DMS153 treated with DMSO at 0.1 percent for 48 hours (cell line): ENCODE measurements at regions not wholly inside any gene's neighbourhood (a gene's known extent, or its start where the extent isn't known, plus 50 kb on each side); places are given as distances from the start of the nearest gene placed in this dataset.
"Not testable (repeated sequence)": the region's sequence is repeated elsewhere in the genome, so short reads cannot be mapped to it uniquely, and the experiment has no call there.

Experiments used
- DNase-seq: peaks from one replicate; lab custom pipeline; 2025; ENCODE audit not compliant: unreplicated experiment; lab: John Stamatoyannopoulos, UW

DNA sequence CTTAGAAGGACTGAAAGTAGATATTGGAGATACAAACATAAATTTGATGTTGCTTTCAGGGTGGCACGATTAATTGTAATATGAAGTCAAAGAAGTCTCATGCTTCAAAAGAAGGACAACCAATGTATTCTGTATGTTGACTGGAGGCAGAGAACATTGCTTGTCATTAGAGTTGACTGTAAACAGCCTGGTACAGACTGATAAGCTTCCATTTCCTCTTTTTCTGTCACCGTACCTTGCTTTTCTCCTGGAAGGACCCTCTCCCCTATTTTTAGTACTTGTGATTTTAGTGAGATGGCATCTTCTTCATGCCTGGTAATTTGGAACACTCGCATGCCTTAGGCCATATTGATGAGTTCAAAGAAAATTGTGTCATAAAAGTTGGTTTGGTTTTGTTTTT, 809.4 kb downstream of the PRELID2 start:
- DNase-seq: no peak

GRCh38 chr5:145015146-145015545, 820.0 kb downstream of the PRELID2 start:
- DNase-seq: no peak

- DNase-seq: no peak
Observed at GRCh38 chr5:145014109-145014508, 821.0 kb downstream of the PRELID2 start.

DNA sequence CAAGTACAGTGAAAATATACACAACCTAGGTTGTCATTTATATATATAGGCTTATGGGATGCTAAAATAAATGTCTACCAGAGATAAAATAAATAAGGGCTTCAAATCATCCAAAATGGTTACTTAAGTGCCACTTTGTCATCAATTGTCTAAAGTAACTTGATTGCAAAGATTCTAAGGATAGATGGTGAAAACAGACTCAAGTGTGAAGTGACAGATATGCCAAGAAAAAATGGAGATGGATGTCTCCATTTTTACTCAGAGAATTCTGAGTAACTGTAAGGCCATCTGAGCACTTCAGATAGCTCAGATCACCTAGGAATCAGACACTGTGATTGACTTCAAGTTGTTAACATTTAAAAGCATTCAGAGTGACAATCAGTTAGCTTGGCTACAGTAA, 824.3 kb downstream of the PRELID2 start:
- no peak for DNase-seq

DNA sequence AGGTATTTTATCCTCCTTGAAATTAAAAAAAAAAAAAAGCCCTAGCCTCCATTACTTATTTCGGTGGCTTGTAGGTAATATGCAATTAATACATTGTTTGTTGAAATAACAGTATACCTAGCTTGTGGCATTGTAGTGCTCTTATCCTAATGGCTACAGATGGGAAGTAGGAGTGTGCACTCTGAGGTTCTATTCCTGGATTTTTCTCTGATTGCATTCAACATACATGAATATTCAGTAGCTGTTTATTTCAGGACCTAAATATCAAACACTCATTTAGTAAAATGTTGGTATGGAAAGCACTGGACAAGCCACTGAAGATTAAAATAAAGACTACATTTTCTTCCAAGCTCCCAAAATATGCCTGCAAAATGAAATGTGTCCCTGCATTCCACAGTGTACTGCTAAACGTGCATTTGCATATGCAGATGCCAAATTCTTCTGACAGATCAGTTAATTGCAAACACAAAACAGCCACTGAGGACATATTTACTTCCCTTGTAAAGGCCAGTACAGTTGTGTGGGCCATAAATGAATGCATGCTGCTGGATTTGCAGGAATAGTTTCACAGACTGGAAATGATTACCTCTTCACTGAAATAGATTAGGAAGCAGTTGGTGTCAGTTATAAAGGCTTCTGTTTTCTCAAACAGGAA, 826.1 kb downstream of the PRELID2 start:
- DNase-seq: no peak

- DNase-seq: not testable (repeated sequence)
Observed at GRCh38 chr5:144994356-144994755, 823.7 kb downstream of the KCTD16 start.

DNA sequence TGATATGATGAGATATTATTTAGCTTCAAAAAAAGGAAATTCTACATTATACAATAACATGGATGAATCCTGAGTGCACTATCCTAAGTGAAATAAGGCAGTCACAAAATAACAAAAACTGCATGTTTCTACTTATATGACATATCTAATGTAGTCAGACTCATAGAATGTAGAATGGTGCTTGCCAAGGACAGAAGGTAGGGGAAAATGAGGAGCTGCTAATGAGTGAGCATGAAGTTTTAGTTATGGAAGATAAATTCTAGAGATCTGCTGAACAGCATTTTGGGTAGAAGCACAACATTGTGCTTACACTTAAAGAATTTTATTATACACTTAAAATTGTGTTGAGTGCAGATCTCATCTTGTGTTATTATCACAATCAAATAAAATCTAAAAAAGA, 812.4 kb downstream of the KCTD16 start:
- no peak for DNase-seq

DNA sequence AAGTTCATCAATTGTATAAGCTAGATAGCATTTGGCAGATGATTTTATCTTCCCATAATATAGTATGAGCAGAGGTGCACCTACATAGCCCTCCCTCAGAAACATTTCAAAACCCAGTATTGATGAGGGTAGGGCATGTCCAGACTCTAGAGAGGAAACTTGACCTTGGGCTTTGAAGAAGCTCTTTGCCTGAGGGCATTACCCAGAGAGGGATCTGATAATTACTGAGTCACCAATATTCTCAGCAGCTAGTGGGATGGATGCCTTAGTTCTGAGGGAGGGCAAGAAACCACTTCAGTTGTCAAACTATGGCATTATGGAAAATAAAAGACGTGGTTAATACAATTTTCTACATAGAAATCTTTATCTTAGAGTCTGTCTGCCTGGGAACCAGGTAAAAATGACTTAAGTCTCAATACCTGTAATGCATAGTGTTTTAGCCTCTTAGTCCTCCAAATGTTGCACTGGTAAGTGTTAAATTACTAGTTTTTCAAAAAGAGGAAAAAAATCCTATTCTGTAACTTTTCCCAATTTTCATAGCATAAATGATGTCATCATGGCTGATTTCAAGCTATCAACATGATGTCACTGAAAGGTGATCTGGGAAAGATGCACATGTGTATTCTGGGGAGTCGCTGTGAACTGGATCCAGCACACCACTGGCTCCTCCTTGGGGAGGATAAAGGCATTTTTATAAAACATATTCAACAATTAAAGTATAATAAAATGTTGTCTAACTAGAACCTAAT, 809.0 kb downstream of the KCTD16 start:
- DNase-seq: no peak

- DNase-seq: no peak
Observed at GRCh38 chr5:144972317-144972716, 801.6 kb downstream of the KCTD16 start.

- DNase-seq: no peak
Observed at GRCh38 chr5:144971108-144971850, 800.6 kb downstream of the KCTD16 start.

- DNase-seq: no peak
Observed at GRCh38 chr5:144960296-144960695, 789.6 kb downstream of the KCTD16 start.

- DNase-seq: no peak
Observed at GRCh38 chr5:144958002-144958401, 787.3 kb downstream of the KCTD16 start.

DNA sequence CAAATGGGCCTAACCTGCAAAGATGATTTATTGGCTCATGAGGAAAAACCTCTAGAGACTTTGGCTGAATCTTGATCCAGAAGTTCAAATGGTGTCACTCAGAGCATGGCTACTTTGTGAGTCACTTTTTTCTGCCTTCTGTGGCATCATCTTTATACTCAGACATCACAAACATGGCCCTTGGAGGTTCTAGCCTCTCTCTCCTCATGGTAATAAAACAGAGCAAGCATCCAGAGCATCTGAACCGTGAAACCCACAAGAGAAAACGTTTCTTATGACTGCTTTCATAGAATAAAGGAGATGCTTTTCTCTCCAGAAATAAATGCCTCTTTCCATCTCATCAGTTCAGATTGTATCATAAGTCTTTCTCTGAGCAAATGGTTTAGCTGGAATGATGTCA, 780.3 kb downstream of the KCTD16 start:
- DNase-seq: no peak

DNA sequence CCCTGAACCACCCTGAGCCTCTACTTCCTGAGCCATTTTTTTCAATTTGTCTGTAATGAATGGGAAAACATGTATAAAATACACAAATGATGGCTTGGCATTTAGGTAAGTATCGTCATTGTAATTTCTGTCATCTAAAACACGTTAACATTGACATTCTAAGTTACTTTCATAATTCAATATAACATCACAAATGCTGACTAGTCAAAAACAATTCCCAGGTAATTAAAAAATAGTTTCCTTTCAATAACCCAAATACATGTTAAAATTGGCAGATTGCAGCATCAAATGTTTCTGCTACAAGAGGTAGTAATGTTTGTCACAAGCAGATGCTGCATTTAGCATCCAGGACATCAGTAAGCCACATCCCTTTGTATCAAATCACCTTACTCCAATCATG, 776.4 kb downstream of the KCTD16 start:
- DNase-seq: no peak

DNA sequence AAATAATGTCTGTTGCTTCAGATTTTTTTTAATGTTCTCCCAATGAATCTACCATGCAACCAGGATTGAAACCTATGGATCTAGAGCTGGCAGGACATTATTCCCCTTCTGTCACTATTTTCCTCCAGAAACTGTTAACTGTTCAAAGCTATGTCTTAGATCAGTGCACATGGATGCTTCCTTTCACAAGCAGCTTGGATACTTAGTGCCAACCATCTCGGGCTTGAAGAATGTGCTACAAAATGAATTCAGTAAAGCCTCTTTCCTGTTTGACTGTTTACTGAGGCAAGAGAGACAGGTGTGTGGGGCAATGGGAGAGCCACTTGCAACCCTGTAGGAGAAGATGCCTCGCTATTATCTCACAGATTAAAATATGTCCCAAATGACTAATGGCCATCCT, 774.8 kb downstream of the KCTD16 start:
- no peak for DNase-seq

DNA sequence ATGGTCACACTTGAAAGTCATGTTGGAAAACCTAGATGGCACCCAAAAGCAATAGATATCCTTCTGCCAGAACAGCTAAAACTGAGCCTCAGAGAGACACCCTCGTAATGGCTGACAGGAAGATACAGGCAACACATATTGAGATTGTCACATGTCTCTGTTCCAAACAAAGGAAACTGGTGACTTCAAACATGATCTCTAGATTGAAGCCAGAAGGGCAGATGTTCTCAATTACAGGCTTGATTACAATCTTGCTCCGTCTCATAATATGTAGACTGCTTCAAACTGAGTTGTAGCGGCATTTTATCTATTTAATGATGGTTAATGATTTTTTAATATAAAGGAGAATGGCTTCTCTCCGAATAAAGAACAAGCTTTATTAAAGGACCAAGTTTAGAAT, 774.3 kb downstream of the KCTD16 start:
- DNase-seq: no peak

- no peak for DNase-seq
Observed at GRCh38 chr5:144941004-144941403, 770.3 kb downstream of the KCTD16 start.

DNA sequence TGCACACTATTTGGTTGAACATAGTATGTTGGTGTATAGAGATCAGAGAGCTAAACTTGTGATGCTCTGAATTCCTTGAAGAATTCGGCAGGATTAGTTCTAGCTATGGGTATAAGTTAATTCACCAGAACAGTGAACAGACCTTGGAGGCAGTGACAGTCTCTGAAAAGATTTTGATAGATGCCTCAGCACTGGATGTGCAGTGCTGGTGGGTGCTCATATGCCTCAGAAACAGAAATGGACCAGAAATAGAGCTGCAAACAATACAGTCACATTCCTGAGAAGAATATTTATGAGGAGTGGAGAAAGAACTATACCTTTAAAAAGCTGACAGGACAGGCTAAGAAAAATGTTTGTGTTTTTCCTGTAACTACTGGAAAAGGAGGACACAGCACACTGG, 747.7 kb downstream of the KCTD16 start:
- no peak for DNase-seq

GRCh38 chr5:144915452-144915851, 744.8 kb downstream of the KCTD16 start:
- DNase-seq: no peak

GRCh38 chr5:144913661-144914060, 743.0 kb downstream of the KCTD16 start:
- no peak for DNase-seq

DNA sequence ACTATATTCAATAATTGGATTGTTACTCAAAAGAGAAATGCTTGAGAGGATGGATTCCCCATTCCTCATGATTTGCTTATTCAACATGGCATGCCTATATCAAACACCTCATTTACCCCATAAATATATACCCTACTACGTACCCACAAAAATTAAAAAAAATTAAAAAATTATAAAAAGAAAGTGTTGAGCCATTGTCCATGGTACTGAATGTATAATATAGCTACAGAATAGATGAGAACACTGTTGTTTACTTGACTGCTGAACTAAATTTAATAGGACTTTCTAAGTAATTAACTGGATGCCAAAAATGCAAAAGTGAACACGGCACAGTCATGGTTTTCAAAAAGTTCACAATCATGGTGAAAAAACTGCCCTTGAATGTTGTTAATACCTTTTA, 725.8 kb downstream of the KCTD16 start:
- no peak for DNase-seq

DNA sequence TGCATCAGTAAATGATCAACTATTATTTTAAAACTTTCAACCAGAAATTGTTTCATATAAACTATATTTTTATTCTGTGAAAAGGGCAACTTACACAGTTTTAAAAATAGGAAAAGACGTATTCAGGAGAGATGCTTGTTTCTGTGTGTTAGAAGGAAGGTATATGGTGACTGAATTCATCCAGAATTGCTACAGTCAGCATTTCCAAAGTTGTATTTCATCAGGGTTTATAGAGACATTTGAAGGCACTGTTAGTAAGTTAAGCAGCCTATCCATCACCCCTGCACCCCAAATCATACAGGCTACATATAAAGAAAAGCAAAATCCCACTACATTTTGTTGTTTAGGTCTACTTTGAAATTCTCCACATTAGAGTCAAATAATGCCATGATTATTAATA, 716.0 kb downstream of the KCTD16 start:
- no peak for DNase-seq
